HG03378 (cell line): ENCODE measurements at regions not wholly inside any gene's neighbourhood (a gene's known extent, or its start where the extent isn't known, plus 50 kb on each side); places are given as distances from the start of the nearest gene placed in this dataset.
"Not testable (repeated sequence)": the region's sequence is repeated elsewhere in the genome, so short reads cannot be mapped to it uniquely, and the experiment has no call there.

Experiments
- ATAC-seq: cut with Tn5 transposase; IDR thresholded peaks from one replicate; pipeline ENCODE4 v1.9.1; 2021; ENCODE audit warnings: mild to moderate bottlenecking, moderate library complexity; ENCODE audit not compliant: unreplicated experiment

DNA sequence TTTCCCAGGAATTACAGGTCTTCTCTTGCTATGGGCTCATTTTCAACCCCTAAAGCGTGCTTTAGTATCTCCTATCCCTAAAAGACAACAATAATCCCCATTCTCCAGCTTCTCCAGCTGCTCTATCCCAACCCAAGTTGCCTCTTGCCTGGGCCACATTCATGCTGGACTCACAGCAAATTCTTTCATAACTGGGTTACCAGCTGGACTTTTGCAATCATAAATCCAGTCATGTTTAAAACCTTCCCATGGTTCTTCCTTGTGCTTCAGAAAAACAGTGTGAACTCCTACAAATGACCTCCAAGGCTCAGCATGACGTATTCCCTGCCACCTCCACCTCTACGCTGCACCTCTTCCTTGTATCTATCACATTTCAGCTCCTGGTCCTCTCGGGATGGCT is 346.9 kb downstream of the GADD45G start:
- no peak for ATAC-seq

DNA sequence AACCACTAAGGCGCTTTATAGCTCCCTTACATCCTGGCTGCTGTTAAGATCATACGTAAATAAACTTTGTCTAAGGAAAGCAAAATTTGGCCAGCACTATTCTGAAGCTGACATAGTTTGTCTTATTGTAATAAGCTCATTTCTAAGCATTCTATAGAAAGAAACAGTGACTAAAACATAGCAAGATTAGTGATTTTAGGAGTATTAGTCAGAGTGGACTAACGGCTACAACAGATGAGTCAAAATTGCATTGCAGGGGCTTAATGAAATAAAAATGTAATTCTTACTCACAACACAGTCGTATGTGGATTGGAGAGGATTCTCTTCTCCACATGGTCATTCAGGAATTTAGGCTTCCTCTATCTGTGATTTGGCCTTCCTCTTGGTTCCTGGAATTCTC is 347.6 kb downstream of the GADD45G start:
- peak; percentile 56 for ATAC-seq

DNA sequence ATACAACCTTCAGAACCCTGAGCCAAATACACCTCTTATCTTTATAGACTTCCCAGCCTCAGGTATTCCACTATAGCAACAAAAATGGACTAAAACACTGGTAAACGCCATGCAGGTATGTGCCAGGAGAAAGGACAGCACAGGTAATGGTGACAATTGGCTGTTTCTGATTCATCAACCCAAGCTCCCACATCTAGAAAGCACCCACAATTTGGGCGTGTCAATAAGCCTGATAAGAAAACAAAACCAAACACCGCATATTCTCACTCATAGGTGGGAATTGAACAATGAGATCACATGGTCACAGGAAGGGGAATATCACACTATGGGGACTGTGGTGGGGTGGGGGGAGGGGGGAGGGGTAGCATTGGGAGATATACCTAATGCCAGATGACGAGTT is 348.5 kb downstream of the GADD45G start:
- not testable (repeated sequence) for ATAC-seq

DNA sequence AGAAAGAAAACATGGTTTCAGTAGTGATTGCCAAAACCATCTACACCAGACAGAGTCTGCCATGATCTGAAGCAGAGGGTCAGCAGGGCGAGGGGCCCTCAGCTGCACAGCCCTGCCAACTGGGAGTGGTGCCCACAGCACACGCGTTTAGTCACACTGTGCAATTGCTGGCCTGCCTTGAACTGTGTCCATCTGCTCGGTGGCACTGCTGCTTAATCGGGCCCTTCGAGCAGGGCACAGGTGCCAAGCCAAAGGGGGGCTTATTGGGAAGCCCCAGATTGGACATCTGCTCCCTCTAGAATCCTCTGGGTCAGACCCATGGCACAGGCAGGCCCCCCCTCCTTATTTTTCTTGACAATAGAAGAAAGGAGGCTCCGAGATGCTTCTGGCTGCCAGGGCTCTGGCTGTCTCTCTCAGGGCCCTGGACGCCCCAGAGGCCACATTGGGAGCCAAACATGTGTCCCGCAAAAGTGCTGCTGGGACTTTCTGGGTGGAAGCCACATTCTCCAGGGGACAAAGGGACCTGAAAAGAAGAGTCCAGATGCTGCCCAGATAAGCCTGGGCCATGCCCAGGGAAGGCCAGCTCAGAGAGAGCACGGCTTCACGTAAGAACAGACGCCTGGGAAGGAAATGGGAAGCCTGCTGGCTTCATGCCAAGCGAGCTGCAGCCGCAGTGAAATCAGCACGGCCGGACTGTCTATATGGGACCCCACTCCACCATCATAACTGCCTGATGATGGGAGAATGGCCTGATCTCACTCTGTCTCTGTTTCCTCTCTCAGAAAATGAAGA is 349.2 kb downstream of the GADD45G start:
- ATAC-seq, result no peak

DNA sequence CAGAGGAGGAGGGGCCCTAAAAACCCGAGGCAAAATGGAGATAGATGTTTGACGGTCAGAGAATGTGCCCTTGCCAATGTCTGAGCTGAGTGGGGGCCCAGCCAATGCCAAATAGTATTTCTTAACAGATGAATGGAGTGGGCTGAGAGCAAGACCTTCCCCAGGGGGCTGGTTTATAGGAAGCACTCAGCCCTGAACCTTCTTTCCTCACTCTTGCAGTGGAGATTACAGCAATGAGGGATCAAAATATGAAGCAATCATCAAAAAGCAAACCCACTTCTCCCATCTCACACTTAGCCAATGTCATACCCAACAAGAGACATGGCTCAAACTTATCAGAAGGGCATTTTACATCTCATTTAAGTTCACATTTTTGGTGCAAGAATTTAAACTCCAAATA is 350.3 kb downstream of the GADD45G start:
- ATAC-seq, result no peak

DNA sequence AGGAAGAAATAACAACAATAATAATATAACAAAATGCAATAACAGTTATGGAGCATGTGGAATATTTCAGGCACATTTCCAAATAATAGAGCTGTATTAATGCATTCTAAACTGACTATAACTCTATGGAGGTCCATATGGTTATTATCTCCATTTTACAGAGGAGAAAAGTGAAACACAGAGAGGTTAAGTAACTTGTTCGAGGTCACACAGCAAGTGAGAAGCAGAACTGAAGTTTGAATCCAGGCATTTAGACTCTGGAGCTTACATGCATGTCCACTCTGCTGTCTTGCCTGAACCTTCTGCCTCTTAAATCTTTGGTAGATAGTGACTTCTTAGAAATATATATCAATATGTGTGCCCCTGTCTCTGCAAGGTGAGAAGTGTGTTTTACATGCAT is 350.8 kb downstream of the GADD45G start:
- no peak for ATAC-seq

DNA sequence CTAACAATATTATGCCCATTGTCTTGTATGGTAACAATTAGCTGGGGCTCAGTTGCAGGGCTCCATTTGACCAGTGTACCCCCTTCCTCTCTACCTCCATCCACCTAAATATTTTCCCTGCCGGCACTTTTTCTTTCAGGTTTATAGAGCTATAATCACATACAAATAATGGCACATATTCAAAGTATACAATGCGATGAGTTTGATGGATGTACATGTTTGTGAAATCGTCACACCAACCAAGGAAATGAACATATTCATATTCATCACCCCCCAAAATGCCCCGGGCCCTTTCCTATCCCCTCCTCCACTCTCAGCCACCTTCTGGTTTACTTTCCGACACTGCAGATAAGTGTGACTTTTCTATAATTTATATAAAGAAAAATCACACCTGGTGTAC is 351.5 kb downstream of the GADD45G start:
- ATAC-seq, result no peak

DNA sequence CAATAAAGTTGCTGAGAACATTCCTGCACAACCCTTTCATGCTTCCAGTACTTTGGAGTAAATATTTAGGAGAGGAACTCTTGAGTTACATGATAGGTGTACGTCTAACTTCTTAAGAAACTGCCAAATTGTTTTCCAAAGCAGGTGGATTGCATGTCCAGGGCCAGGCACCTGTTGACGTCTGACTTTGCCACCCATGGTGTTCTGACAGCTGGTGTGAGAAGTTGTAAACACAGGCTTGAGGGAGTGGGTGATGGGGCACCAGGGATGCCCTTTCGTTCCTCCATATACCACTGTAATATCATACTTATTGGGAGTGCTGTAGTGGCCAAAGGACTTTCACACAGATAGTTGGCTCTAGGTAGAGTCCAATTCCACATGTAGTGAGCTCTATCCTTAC is 352.1 kb downstream of the GADD45G start:
- no peak for ATAC-seq

DNA sequence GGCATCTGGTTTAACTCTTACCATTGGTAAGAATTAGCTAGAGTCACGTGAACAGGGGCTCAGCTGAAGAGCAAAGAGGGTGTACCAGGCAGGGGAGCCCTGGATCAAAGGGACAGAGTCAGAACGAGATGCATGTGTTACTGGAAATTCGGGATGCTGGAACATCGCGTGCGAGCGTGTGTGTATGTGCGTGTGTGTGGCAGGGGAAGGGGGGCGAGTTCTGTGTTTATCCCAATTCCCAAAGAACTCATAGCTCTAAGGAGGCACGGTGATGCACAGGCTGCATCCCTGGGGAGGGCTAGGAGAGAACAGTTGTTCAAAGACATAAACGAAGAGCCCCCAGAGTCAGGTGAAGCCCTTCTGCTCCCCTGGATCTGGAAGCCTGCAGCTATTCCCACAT is 353.3 kb downstream of the GADD45G start:
- no peak for ATAC-seq

DNA sequence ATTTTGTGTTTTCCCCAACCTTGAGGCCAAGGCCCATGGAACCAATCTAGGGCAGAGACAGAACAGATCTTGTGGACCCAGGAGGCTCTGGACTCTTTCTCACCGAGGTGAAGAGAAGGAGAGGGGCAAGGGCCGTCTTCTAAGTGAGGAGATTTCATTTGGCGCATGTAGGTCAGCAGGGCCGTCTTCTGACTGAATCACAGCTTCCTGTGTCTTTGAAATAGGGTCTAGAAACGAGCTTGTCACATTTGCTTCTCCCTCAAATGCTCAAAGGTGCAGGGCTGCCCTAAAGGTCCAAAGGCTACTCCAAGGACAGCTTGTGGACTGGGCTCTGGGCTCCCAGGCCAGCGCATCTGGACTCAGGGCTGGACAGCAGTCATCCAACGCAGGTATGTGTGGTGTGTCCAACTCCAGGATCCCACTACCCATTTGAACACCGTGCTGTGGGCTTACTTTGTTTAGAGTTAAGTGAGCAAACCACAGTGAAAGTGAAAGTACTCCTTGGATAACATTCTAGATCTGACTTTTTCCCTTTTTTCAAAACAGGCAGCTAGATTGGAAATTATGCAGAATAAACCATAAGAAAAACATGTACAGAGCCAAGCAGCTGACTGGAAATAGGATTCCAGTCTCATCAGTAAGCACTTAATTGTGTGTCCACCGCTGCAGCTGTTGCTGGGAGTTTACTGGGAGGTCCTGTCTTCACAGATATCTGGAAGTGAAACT is 357.0 kb downstream of the GADD45G start:
- ATAC-seq, result no peak

DNA sequence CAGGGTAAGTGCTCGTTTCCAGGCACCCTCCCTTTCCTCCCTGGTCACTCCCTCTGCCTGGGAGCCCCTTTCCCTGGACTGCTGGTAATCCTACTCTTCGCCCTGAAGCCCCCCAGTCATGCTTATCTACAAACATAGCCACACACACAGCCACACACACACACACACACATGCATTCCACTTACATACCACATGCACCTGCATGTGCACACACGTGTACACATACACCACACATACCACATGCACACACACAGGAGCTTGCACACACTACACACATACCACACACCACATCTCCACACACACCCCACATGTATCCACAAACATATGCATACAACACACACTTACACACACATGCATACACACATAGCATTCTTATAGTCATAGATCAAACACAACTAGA is 358.5 kb downstream of the GADD45G start:
- no peak for ATAC-seq

DNA sequence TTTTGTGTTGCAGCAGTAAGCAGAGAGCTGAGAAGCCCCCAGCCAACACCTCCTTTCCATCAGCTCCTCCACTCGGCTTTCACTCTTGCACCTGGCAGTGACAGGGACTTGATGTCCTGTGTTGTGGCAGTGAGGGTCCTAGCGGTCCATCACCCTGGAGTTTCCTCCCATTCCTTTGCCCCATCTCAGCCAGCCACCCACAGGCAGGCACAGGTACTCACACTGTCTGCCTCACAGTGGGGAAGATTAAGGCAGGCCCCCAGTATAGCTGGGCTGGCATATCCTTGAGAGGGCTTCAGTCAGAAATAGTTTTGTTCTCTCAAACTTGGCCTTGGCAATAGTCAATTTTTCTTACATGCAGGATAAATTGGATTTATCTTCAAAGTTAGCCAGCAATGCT is 362.7 kb downstream of the GADD45G start:
- ATAC-seq, result no peak

DNA sequence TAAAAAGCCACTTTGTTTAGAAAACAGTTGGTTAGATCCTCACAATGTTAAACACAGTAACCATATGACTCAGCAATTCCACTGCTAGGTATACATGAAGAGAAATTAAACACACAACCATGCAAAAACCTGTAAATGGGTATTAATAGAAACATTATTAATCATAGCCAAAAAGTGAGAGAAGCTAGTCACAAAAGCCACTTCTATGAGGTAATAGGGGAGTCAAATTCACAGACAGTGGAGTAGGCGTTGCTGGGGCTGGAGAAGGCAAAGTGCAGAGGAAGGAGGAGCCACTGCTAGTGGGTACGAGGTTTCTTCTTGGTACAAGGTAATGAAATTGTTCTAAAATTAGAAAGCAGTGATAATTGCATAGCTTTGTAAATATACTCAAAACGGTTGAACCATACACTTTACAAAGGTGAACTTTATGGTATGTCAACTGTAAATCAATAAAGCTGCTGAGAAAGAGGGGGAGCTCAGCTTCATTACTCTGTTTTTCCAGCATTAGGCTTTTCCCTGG is 364.4 kb downstream of the GADD45G start:
- ATAC-seq, result no peak

DNA sequence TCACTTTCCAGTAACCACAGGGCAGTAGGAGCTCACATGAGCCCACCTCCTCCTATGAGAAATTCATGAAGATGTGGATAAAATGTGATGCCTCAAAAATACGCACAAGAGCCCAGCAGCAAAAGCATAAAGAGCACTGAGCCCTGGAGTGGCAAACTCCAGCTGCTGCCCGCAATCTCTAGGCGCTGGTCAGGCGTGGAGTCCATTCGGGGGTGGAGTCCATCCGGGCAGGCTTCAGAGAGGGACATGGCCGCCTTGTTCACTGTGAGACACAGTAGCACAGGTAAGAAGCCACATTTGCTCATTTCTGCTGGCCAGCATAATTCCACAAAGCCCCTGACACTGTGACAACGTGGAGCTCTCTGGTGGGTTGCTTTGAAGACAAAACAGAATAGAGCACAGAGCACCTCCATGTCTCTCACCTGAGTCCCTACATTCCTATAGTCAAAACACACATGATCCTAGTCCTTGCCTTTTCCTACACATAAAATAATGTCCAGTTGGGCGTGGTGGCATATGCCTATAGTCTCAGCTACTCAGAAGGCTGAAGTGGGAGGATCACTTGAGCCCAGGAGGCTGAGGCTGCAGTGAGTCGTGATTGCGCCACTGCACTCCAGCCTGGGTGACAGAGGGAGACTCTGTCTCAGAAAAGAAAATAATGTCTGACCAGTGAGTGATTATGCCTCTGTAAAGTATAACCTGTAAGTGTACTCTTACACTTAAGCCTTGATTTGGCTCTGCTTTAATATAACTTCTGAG is 365.2 kb downstream of the GADD45G start:
- ATAC-seq, result no peak

DNA sequence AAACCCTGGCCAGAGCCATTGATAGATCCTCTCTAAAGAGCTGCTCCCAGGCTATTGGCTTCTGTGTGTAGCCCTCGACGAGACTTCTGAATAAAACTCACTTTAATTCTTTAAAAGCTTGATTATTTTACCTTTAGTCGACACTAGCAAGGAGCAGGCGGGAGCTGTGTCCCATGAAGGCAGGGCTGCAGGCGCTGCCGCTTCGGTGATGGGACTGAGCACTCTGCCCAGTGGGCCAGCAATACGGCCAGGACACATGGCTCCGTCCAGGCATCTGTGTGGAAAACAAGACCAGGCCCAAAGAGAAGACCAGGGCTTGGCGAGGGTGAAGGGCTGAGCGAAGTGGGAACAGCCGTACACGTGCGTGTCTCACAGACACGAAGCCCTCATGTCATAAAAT is 365.9 kb downstream of the GADD45G start:
- ATAC-seq, result no peak

DNA sequence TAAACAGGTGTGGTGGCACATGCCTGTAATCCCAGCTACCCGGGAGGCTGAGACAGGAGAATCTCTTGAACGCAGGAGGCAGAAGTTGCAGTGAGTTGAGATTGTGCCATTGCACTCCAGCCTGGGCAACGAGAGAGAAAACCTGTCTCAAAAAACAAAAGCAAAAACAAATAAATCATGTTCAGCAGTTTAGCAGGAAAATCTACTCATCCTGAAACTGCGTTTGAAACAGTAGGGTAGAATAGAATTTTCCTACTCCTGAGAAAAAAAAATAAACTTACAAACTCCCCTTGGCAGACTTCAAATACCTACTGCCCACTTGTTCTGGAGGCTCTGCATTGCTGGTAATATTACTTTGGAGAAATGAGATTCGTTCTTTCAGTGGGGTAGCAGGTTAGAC is 367.7 kb downstream of the GADD45G start:
- no peak for ATAC-seq

DNA sequence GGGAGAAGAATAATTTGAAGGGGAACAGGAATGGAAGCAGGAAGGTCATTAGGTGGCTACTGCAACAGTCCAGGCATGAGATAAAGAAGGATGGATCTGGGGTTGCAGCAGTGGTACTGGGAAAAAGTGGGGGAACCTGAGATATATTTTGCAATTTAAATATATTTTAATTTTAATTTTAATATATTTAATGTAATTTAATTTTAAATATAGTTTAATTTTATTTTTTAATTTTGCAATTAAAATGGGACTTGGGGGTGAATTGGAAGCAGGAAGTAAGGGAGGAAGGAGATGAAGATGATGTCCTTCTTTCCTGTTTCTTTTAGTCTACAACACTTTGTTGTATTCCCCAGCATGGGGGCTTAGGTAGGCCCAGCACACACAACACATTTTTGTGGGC is 369.8 kb downstream of the GADD45G start:
- no peak for ATAC-seq

DNA sequence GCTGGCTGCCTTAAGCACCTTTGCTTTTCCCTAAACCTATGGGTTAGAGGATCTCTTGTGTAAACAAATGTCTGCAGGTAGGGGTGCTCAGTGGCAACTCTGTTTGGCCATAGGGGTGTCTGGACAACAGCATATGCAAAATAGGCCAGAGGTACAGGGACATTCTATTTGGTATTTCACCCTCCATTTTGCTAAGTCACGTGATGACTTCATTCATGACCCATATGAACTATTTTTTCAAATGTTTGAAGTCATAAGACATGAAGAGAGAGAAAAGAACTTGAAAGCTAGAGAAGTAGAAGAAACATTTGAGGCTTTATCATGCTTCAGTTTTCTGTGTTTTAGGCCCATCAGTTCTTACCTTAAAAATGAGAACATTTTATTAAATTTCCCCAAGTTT is 370.2 kb downstream of the GADD45G start:
- ATAC-seq, result no peak

DNA sequence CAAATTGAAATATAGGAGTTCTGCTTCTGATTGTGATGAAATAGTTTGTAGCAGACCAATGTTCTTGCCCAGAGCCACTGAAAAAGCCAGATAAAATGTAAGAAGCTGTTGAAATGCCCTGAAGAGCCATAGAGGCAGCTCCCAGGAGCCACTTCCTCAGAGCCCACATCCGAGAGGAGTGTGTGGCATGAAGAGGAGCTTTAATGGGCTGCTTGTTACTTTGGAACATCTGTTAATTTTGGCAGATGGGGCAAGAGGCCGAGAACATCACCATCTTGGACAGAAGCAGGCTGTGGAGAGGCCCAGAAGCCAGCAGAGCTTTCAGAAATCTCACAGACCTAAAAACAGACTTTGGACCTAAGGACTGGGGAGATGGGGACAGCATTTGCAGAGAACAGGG is 370.8 kb downstream of the GADD45G start:
- ATAC-seq, result no peak

DNA sequence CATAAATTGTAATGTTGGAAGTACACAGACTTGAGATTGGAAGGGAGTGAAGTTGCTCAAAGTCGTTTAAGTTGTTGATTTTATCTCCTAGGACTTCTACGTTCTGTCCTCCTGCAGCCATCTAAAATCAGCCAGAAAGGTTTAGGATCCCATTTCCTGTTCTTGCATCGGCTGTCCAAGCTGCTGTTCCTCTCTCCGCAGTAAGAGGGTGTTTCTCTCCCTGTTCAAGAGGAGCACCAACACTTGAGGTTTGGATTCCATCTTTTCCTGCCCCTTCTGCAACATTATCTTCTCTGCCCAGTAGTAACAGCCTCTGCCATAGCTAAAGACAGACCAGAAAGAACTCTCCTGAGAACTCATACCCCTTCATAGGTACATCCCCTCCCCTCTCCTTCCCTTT is 373.4 kb downstream of the GADD45G start:
- ATAC-seq, result no peak

DNA sequence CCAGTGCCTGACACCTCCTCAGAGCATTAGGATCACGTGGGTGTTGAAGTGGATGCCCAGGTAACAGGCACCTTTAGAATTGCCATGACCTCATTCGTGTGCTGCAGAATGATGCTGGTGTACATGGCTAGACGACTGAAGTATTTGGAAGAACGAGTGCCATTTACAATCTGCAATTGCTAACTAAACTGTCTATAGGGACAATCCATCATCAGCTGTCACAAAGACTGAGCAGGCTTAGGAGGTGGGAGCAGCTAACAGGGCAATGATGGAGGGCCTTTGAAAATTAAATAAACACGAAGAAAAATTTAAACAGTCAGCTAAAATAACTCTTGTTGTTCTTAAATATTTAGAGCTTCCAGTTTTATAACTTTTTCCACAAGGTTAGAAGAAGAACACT is 375.8 kb downstream of the GADD45G start:
- no peak for ATAC-seq

DNA sequence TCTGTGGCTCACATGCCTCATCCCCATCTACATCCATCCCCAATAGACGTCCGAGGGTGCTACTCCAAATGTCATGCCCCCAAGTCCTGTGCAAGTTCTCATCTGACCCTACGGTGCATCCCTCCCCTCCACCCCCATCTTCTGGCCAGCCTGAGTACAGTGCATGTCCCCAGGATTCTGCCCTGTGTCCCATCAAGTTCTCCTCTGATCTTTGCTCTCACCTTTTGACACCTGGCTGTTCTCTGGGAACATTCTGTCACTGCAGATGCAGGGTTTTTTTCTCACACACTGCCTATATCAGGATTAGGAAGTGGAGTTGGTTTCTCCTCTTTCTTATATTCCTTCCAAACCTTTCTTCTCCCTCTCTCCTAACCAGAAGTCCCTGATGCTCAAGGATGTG is 377.2 kb downstream of the GADD45G start:
- no peak for ATAC-seq
